HepG2 (cell line): ENCODE measurements at regions not wholly inside any gene's neighbourhood (a gene's known extent, or its start where the extent isn't known, plus 50 kb on each side); places are given as distances from the start of the nearest gene placed in this dataset.

ENCODE experiments used
- ATAC-seq: fragments of 200-7000 bp; cut with Tn5 transposase; 3 replicates; pipeline ENCODE4 v1.9.1; 2020; ENCODE audit warnings: mild to moderate bottlenecking, moderate library complexity
- BruUV-seq: library from RNA; stranded (reverse); fragments of 400-500 nt; replicated peaks from 2 replicates; lab custom pipeline; 2021; lab: Mats Ljungman, UMichigan
- CTCF ChIA-PET: fragments of 300-600 bp; formaldehyde crosslinking; extraction: SDS; loops from one replicate; lab custom pipeline; 2021; ENCODE audit warnings: low total read pairs, inconsistent platforms, low intra/inter-chr PET ratio; lab: Yijun Ruan, JAX
- POLR2A ChIA-PET: fragments of 350-600 bp; sonication (Branson Sonifier 250); formaldehyde crosslinking; loops from one replicate; lab custom pipeline; 2020; ENCODE audit warnings: antibody characterized with exemption, inconsistent platforms; lab: Yijun Ruan, JAX
- DNase-seq: peaks from one replicate; pipeline ENCODE4 v3.0.0-alpha.2; 2015; ENCODE audit warnings: low spot score
- FAIRE-seq: peaks from 3 replicates; lab custom pipeline; 2011; peaks lifted over from hg19 to GRCh38; lab: Jason Lieb, UNC
- H2AFZ ChIP-seq: one replicate; pipeline ENCODE4 v1.6.1; 2011; ENCODE audit warnings: low read length, inconsistent platforms
- H3K27ac ChIP-seq: fragments of 300-600 bp; 3 replicates; pipeline ENCODE4 v1.8.0; 2011; ENCODE audit warnings: mixed run types, mild to moderate bottlenecking, mixed read lengths, low read length, inconsistent platforms; ENCODE audit not compliant: insufficient read depth; ENCODE audit errors: extremely low read length
- H3K27me3 ChIP-seq, 2 experiments: fragments of 200-600 bp in 1 of 2; 2 replicates in 1 of 2; 3 replicates in 1 of 2; pipeline versions ENCODE4 v1.6.0 to v1.8.0; 2011; ENCODE audit warnings: low read length in 2 of 2, mild to moderate bottlenecking in 2 of 2, moderate library complexity in 2 of 2, inconsistent platforms in 1 of 2; ENCODE audit not compliant: insufficient read depth in 2 of 2, control insufficient read depth in 1 of 2
- H3K36me3 ChIP-seq, 2 experiments: fragments of 200-600 bp in 1 of 2; replicated peaks in 1 of 2; 2 replicates in 1 of 2; 3 replicates in 1 of 2; pipeline versions ENCODE4 v1.5.1 to v1.8.0; 2011; ENCODE audit warnings: low read length in 2 of 2, inconsistent platforms in 1 of 2; ENCODE audit not compliant: insufficient read depth in 2 of 2, control insufficient read depth in 1 of 2
- H3K4me1 ChIP-seq: 2 replicates; pipeline ENCODE4 v1.5.1; 2012; ENCODE audit warnings: low read length, inconsistent platforms; ENCODE audit not compliant: insufficient read depth
- H3K4me2 ChIP-seq: 2 replicates; pipeline ENCODE4 v1.6.0; 2011; ENCODE audit warnings: low read depth, low read length, inconsistent platforms
- H3K4me3 ChIP-seq, 3 experiments: fragments of 200-600 bp in 1 of 3; sonication (generic), shearing (Covaris generic) in 1 of 3; replicated peaks in 1 of 3; 2 replicates each; pipeline ENCODE4 v1.5.1; 2011 to 2016; ENCODE audit warnings: low read length in 3 of 3, inconsistent platforms in 2 of 3, low read depth in 2 of 3, mild to moderate bottlenecking in 2 of 3, control low read depth in 1 of 3, mixed read lengths in 1 of 3; ENCODE audit not compliant: insufficient read depth in 1 of 3
- H3K79me2 ChIP-seq: one replicate; pipeline ENCODE4 v1.6.1; 2011; ENCODE audit warnings: low read length, inconsistent platforms; ENCODE audit not compliant: insufficient read depth
- H3K9ac ChIP-seq: 2 replicates; pipeline ENCODE4 v1.6.0; 2011; ENCODE audit warnings: mild to moderate bottlenecking, low read depth, low read length, inconsistent platforms; ENCODE audit not compliant: insufficient read depth
- H3K9me3 ChIP-seq: 2 replicates; pipeline ENCODE4 v1.5.1; 2012; ENCODE audit warnings: mild to moderate bottlenecking, low read length
- H4K20me1 ChIP-seq: 2 replicates; pipeline ENCODE4 v1.6.0; 2011; ENCODE audit warnings: inconsistent platforms, mild to moderate bottlenecking, low read length, moderate library complexity; ENCODE audit not compliant: insufficient read depth
- CBX1 ChIP-seq: IDR thresholded peaks from one replicate; pipeline ENCODE4 v1.6.1; 2016; ENCODE audit warnings: antibody characterized with exemption, low read depth
- CEBPB ChIP-seq: IDR thresholded peaks from 2 replicates; pipeline ENCODE4 v1.6.1; 2011; ENCODE audit warnings: low read depth, low read length, improper control_type of control experiment, borderline replicate concordance
- FOXJ3 ChIP-seq: sonication (generic); formaldehyde crosslinking; IDR thresholded peaks from 2 replicates; pipeline ENCODE4 v1.4.0; 2020; ENCODE audit warnings: missing genetic modification reagents, mild to moderate bottlenecking, borderline replicate concordance
- GABPA ChIP-seq, 2 experiments: IDR thresholded peaks; 2 replicates each; pipeline ENCODE4 v1.6.1; 2011 to 2016; ENCODE audit warnings: low read depth in 2 of 2, low read length in 1 of 2, missing biosample characterization in 1 of 2, missing genetic modification characterization in 1 of 2
- GATAD2A ChIP-seq: IDR thresholded peaks from 2 replicates; pipeline ENCODE4 v1.6.1; 2016
- NFKB2 ChIP-seq: sonication (generic); formaldehyde crosslinking; IDR thresholded peaks from 2 replicates; pipeline ENCODE4 v1.4.0; 2020; ENCODE audit warnings: missing genetic modification reagents, borderline replicate concordance
- NR2F6 ChIP-seq, 2 experiments: IDR thresholded peaks; 2 replicates each; pipeline ENCODE4 v1.6.1; 2016; ENCODE audit warnings: antibody characterized with exemption in 1 of 2, mild to moderate bottlenecking in 1 of 2
- SP5 ChIP-seq: IDR thresholded peaks from 2 replicates; pipeline ENCODE4 v1.6.1; 2016; ENCODE audit warnings: low read depth, borderline replicate concordance
- YEATS4 ChIP-seq: sonication (generic); formaldehyde crosslinking; IDR thresholded peaks from 2 replicates; pipeline ENCODE4 v1.4.0; 2020; ENCODE audit warnings: missing genetic modification reagents, borderline replicate concordance
- ZKSCAN5 ChIP-seq: sonication (generic); formaldehyde crosslinking; IDR thresholded peaks from 2 replicates; pipeline ENCODE4 v1.5.1; 2020; ENCODE audit warnings: mild to moderate bottlenecking, missing genetic modification reagents
- ZMYM2 ChIP-seq: sonication (generic); formaldehyde crosslinking; IDR thresholded peaks from 2 replicates; pipeline ENCODE4 v1.8.0; 2022; ENCODE audit warnings: mild to moderate bottlenecking, missing genetic modification reagents
- ZNF12 ChIP-seq: sonication (generic); formaldehyde crosslinking; IDR thresholded peaks from 2 replicates; pipeline ENCODE4 v1.5.0; 2020; ENCODE audit warnings: missing genetic modification reagents
- ZNF816 ChIP-seq: sonication (generic); formaldehyde crosslinking; IDR thresholded peaks from 2 replicates; pipeline ENCODE4 v1.8.0; 2022; ENCODE audit warnings: missing genetic modification reagents, mild to moderate bottlenecking, borderline replicate concordance
- ZSCAN30 ChIP-seq: sonication (generic); formaldehyde crosslinking; IDR thresholded peaks from 2 replicates; pipeline ENCODE4 v1.5.0; 2020; ENCODE audit warnings: mild to moderate bottlenecking, missing genetic modification reagents
- in situ Hi-C: cut with HindIII; loops from 2 replicates; pipeline ENCODE4 v1.10.0; 2017; ENCODE audit warnings: low pct_unique_long_range_greater_than_20kb; ENCODE audit not compliant: extremely low pct_ligation_motif_present
- intact Hi-C: fragments of 100-400 bp; cut with micrococcal nuclease; formaldehyde crosslinking; loops from one replicate; pipeline ENCODE4 v1.10.0; 2022; ENCODE audit not compliant: unreplicated experiment
- TF ChIP-seq, protein P1 (sequence below): sonication (generic); formaldehyde crosslinking; IDR thresholded peaks from 2 replicates; pipeline ENCODE4 v1.5.0; 2020; ENCODE audit warnings: mild to moderate bottlenecking, missing genetic modification reagents, borderline replicate concordance
- TF ChIP-seq, protein P2 (sequence below): IDR thresholded peaks from 2 replicates; pipeline ENCODE4 v1.6.1; 2016; ENCODE audit warnings: control low read depth
- TF ChIP-seq, protein P3 (sequence below), 2 experiments: IDR thresholded peaks; 2 replicates each; pipeline ENCODE4 v1.6.1; 2011 to 2012; ENCODE audit warnings: low read length in 2 of 2, borderline replicate concordance in 1 of 2, low read depth in 1 of 2, mild to moderate bottlenecking in 1 of 2, moderate library complexity in 1 of 2
- TF ChIP-seq, protein P4 (sequence below): sonication (generic); formaldehyde crosslinking; IDR thresholded peaks from 2 replicates; pipeline ENCODE4 v1.4.0; 2020; ENCODE audit warnings: missing genetic modification reagents

DNA sequence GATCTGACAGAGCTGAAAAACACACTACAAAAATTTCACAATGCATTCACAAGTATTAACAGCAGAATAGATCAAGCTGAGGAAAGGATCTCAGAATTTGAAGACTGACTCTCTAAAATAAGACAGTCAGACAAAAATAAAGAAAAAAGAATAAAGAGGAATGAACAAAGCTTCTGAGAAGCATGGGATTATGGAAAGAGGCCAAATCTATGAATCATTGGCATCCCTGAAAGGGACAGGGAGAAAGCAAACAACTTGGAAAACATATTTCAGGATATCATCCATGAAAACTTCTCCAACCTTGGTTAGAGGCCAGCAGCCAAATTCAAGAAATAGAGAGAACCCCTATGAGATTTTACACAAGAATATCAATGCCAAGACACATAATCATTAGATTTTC, 804.8 kb upstream of the IGFBP3 start:
- no peak for ATAC-seq
- intact Hi-C loops = no loop called here
- Histone ChIP-seq H3K4me2 (no peak overlapping the region), H3K36me3 (no peaks in the 10 kb centered on the region), H3K9me3 (no peaks in the 10 kb centered on the region)
- no TSS peak for BruUV-seq
- DNase-seq = no peak
- TF ChIP-seq, protein P1, sequence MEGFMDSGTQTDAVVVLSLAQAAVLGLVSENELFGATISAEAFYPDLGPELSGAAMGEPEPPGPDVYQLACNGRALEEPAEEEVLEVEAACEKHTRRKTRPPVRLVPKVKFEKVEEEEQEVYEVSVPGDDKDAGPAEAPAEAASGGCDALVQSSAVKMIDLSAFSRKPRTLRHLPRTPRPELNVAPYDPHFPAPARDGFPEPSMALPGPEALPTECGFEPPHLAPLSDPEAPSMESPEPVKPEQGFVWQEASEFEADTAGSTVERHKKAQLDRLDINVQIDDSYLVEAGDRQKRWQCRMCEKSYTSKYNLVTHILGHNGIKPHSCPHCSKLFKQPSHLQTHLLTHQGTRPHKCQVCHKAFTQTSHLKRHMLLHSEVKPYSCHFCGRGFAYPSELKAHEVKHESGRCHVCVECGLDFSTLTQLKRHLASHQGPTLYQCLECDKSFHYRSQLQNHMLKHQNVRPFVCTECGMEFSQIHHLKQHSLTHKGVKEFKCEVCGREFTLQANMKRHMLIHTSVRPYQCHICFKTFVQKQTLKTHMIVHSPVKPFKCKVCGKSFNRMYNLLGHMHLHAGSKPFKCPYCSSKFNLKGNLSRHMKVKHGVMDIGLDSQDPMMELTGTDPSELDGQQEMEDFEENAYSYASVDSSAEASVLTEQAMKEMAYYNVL (CRISPR knock-in tag) = no peak
- no peak for TF ChIP-seq NFKB2
- no peak for TF ChIP-seq GATAD2A
- TF ChIP-seq NR2F6 (IDR thresholded peaks at IDR 0.05) = no peak
- no peak for TF ChIP-seq NR2F6 (CRISPR knock-in tag; IDR thresholded peaks at IDR 0.05)
- no peak for TF ChIP-seq CEBPB
- no peak for TF ChIP-seq YEATS4
- no peak for TF ChIP-seq CBX1
- TF ChIP-seq, protein P2, sequence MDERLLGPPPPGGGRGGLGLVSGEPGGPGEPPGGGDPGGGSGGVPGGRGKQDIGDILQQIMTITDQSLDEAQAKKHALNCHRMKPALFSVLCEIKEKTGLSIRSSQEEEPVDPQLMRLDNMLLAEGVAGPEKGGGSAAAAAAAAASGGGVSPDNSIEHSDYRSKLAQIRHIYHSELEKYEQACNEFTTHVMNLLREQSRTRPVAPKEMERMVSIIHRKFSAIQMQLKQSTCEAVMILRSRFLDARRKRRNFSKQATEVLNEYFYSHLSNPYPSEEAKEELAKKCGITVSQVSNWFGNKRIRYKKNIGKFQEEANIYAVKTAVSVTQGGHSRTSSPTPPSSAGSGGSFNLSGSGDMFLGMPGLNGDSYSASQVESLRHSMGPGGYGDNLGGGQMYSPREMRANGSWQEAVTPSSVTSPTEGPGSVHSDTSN (CRISPR knock-in tag) = no peak
- TF ChIP-seq SP5 (CRISPR knock-in tag) = no peak
- no peak for TF ChIP-seq ZSCAN30
- no peak for TF ChIP-seq ZMYM2 (CRISPR knock-in tag)
- TF ChIP-seq ZNF816 = no peak
- TF ChIP-seq, protein P3, sequence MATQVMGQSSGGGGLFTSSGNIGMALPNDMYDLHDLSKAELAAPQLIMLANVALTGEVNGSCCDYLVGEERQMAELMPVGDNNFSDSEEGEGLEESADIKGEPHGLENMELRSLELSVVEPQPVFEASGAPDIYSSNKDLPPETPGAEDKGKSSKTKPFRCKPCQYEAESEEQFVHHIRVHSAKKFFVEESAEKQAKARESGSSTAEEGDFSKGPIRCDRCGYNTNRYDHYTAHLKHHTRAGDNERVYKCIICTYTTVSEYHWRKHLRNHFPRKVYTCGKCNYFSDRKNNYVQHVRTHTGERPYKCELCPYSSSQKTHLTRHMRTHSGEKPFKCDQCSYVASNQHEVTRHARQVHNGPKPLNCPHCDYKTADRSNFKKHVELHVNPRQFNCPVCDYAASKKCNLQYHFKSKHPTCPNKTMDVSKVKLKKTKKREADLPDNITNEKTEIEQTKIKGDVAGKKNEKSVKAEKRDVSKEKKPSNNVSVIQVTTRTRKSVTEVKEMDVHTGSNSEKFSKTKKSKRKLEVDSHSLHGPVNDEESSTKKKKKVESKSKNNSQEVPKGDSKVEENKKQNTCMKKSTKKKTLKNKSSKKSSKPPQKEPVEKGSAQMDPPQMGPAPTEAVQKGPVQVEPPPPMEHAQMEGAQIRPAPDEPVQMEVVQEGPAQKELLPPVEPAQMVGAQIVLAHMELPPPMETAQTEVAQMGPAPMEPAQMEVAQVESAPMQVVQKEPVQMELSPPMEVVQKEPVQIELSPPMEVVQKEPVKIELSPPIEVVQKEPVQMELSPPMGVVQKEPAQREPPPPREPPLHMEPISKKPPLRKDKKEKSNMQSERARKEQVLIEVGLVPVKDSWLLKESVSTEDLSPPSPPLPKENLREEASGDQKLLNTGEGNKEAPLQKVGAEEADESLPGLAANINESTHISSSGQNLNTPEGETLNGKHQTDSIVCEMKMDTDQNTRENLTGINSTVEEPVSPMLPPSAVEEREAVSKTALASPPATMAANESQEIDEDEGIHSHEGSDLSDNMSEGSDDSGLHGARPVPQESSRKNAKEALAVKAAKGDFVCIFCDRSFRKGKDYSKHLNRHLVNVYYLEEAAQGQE (IDR thresholded peaks at IDR 0.05; ENCODE audit: borderline replicate concordance in 1 of 2, low read depth in 1 of 2, low read length in 2 of 2) = no peak
- TF ChIP-seq ZKSCAN5 (CRISPR knock-in tag) = no peak
- no peak for TF ChIP-seq FOXJ3 (CRISPR knock-in tag)
- TF ChIP-seq, protein P4, sequence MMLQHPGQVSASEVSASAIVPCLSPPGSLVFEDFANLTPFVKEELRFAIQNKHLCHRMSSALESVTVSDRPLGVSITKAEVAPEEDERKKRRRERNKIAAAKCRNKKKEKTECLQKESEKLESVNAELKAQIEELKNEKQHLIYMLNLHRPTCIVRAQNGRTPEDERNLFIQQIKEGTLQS = no peak
- TF ChIP-seq GABPA (IDR thresholded peaks at IDR 0.05; ENCODE audit: low read depth, low read length) = no peak
- TF ChIP-seq GABPA (CRISPR knock-in tag; IDR thresholded peaks at IDR 0.05; ENCODE audit: low read depth) = no peak
- no peak for TF ChIP-seq ZNF12 (CRISPR knock-in tag)
- TF ChIP-seq, all 625 proteins: peak for 0
- Histone ChIP-seq H3K79me2 (no peaks in the 10 kb centered on the region), H3K4me3 (no peak overlapping the region), H3K4me1 (no peaks in the 10 kb centered on the region), H3K27ac (no peak overlapping the region), H4K20me1 (no peaks in the 10 kb centered on the region), H3K27me3 (no peaks in the 10 kb centered on the region), H3K9ac (no peak overlapping the region), H2AFZ (no peak overlapping the region)
- ChIA-PET POLR2A (no interaction called here), CTCF (no interaction called here)
- FAIRE-seq = no peak
- in situ Hi-C loops = no loop called here
